GM23248 (cell line): ENCODE measurements at regions not wholly inside any gene's neighbourhood (a gene's known extent, or its start where the extent isn't known, plus 50 kb on each side); places are given as distances from the start of the nearest gene placed in this dataset.

Experiments used
- DNase-seq: peaks from one replicate; pipeline ENCODE4 v3.0.0-alpha.2; 2015
- H2AFZ ChIP-seq: fragments of 200-600 bp; sonication (generic); 2 replicates; pipeline ENCODE4 v1.6.1; 2016; ENCODE audit warnings: antibody characterized with exemption
- H3F3A ChIP-seq: fragments of 200-600 bp; sonication (generic); 2 replicates; pipeline ENCODE4 v1.6.1; 2016; ENCODE audit warnings: mild to moderate bottlenecking, antibody characterized with exemption, mixed run types; ENCODE audit not compliant: insufficient read depth
- H3K27ac ChIP-seq: fragments of 200-600 bp; sonication (generic); 2 replicates; pipeline ENCODE4 v1.5.1; 2016; ENCODE audit warnings: mild to moderate bottlenecking
- H3K27me3 ChIP-seq: fragments of 200-600 bp; sonication (generic); replicated peaks from 2 replicates; pipeline ENCODE4 v1.6.1; 2016; ENCODE audit warnings: mild to moderate bottlenecking; ENCODE audit not compliant: insufficient read depth
- H3K36me3 ChIP-seq: fragments of 200-600 bp; sonication (generic); 2 replicates; pipeline ENCODE4 v1.6.1; 2016; ENCODE audit warnings: low read depth, mild to moderate bottlenecking
- H3K4me1 ChIP-seq: fragments of 200-600 bp; sonication (generic); 2 replicates; pipeline ENCODE4 v1.6.1; 2016; ENCODE audit warnings: mild to moderate bottlenecking; ENCODE audit not compliant: insufficient read depth
- H3K4me2 ChIP-seq: fragments of 200-600 bp; sonication (generic); one replicate; pipeline ENCODE4 v1.6.1; 2016; ENCODE audit warnings: mild to moderate bottlenecking; ENCODE audit not compliant: unreplicated experiment
- H3K4me3 ChIP-seq: fragments of 200-600 bp; sonication (generic); 2 replicates; pipeline ENCODE4 v1.5.1; 2016; ENCODE audit warnings: mild to moderate bottlenecking
- H3K79me2 ChIP-seq: fragments of 200-600 bp; sonication (generic); 2 replicates; pipeline ENCODE4 v1.6.1; 2016; ENCODE audit warnings: mild to moderate bottlenecking; ENCODE audit not compliant: insufficient read depth
- H3K9ac ChIP-seq: fragments of 200-600 bp; sonication (generic); 2 replicates; pipeline ENCODE4 v1.6.1; 2016; ENCODE audit warnings: mild to moderate bottlenecking
- H3K9me2 ChIP-seq: fragments of 200-600 bp; sonication (generic); 2 replicates; pipeline ENCODE4 v1.6.1; 2016; ENCODE audit warnings: mixed run types, mild to moderate bottlenecking, moderate library complexity; ENCODE audit not compliant: insufficient read depth
- H3K9me3 ChIP-seq: fragments of 200-600 bp; sonication (generic); one replicate; pipeline ENCODE4 v1.6.1; 2017; ENCODE audit warnings: low read depth
- H4K20me1 ChIP-seq: fragments of 200-600 bp; sonication (generic); 2 replicates; pipeline ENCODE4 v1.6.0; 2016; ENCODE audit not compliant: insufficient read depth
- EZH2 ChIP-seq: fragments of 200-600 bp; sonication (generic); IDR thresholded peaks from 2 replicates; pipeline ENCODE4 v1.6.1; 2018; ENCODE audit warnings: antibody characterized with exemption, mild to moderate bottlenecking; ENCODE audit not compliant: insufficient read depth, poor library complexity, severe bottlenecking
- EZH2phosphoT487 ChIP-seq: fragments of 200-600 bp; sonication (generic); IDR thresholded peaks from 2 replicates; pipeline ENCODE4 v1.6.1; 2018; ENCODE audit warnings: antibody characterized with exemption, moderate library complexity, mild to moderate bottlenecking, low read depth; ENCODE audit not compliant: insufficient read depth
- WGBS, 2 experiments: methylation state at CpG; one replicate each; pipeline ENCODE4 v1.1.6; 2015 to 2017; ENCODE audit warnings: low lambda C conversion rate in 2 of 2, low coverage in 1 of 2; ENCODE audit errors: missing lambda C conversion rate in 2 of 2; 5-methylcytosine and 5-hydroxymethylcytosine counted together
- in situ Hi-C: fragments of 300-500 bp; cut with MboI; formaldehyde crosslinking; loops from 2 replicates; pipeline ENCODE4 v1.15.0; 2020

- no peaks in the 10 kb centered on the region for H3K36me3 ChIP-seq
- no peak overlapping the region for H3K9ac ChIP-seq
- no peak overlapping the region for H3K4me2 ChIP-seq
- 0 to 12% methylated on average over 2 of the region's 2 CpGs for WGBS, 2 experiments
- no peaks in the 10 kb centered on the region for H3K9me2 ChIP-seq
- H3K27ac ChIP-seq = no peak overlapping the region
- H3K79me2 ChIP-seq = no peaks in the 10 kb centered on the region
- no peaks in the 10 kb centered on the region for H3K4me1 ChIP-seq
- H3K27me3 ChIP-seq = no peaks in the 10 kb centered on the region
- no peak overlapping the region for H2AFZ ChIP-seq
- H3K4me3 ChIP-seq = no peak overlapping the region
- H4K20me1 ChIP-seq = no peaks in the 10 kb centered on the region
- TF ChIP-seq EZH2phosphoT487 = no peak
- TF ChIP-seq EZH2 = no peak
- in situ Hi-C loops = no loop called here
- no peaks in the 10 kb centered on the region for H3F3A ChIP-seq
- DNase-seq = no peak
- H3K9me3 ChIP-seq = no peaks in the 10 kb centered on the region
These were observed 644.3 kb downstream of the CDY2B start for GRCh38 chrY:17235769-17236168.

GRCh38 chrY:17233435-17234109, 646.4 kb downstream of the CDY2B start:
- DNase-seq = no peak
- in situ Hi-C loops = no loop called here
- no peak overlapping the region for H3K4me3 ChIP-seq
- H3K9me2 ChIP-seq = no peaks in the 10 kb centered on the region
- TF ChIP-seq EZH2 (no peak), EZH2phosphoT487 (no peak)
- 0% methylated on average over 3 of the region's 3 CpGs for WGBS, 2 experiments
- no peak overlapping the region for H3K27ac ChIP-seq
- H3K9ac ChIP-seq = no peak overlapping the region
- H3K27me3 ChIP-seq = no peaks in the 10 kb centered on the region
- H2AFZ ChIP-seq = no peak overlapping the region
- H3K79me2 ChIP-seq = no peaks in the 10 kb centered on the region
- H3F3A ChIP-seq = no peaks in the 10 kb centered on the region
- H3K36me3 ChIP-seq = no peaks in the 10 kb centered on the region
- no peaks in the 10 kb centered on the region for H4K20me1 ChIP-seq
- H3K9me3 ChIP-seq = no peaks in the 10 kb centered on the region
- no peaks in the 10 kb centered on the region for H3K4me1 ChIP-seq
- no peak overlapping the region for H3K4me2 ChIP-seq

GRCh38 chrY:17231994-17232393, 648.0 kb downstream of the CDY2B start:
- Histone ChIP-seq H2AFZ (no peak overlapping the region), H3K79me2 (no peaks in the 10 kb centered on the region), H3K4me1 (no peaks in the 10 kb centered on the region), H3K36me3 (no peaks in the 10 kb centered on the region), H3K9ac (no peak overlapping the region), H3K27ac (no peak overlapping the region), H4K20me1 (no peaks in the 10 kb centered on the region), H3K9me2 (no peaks in the 10 kb centered on the region), H3F3A (no peaks in the 10 kb centered on the region), H3K9me3 (no peaks in the 10 kb centered on the region), H3K4me2 (no peak overlapping the region), H3K27me3 (no peaks in the 10 kb centered on the region), H3K4me3 (no peak overlapping the region)
- TF ChIP-seq EZH2phosphoT487 = no peak
- TF ChIP-seq EZH2 = no peak
- WGBS, 2 experiments = 15 to 27% methylated on average over 3 of the region's 3 CpGs
- in situ Hi-C loops = no loop called here
- no peak for DNase-seq

- Histone ChIP-seq H3K4me3 (no peak overlapping the region), H3K9me2 (no peaks in the 10 kb centered on the region), H3K9me3 (no peaks in the 10 kb centered on the region), H3K9ac (no peak overlapping the region), H3K4me1 (no peaks in the 10 kb centered on the region), H4K20me1 (no peaks in the 10 kb centered on the region), H2AFZ (no peak overlapping the region), H3K4me2 (no peak overlapping the region), H3K27me3 (no peaks in the 10 kb centered on the region), H3K27ac (no peak overlapping the region), H3F3A (no peaks in the 10 kb centered on the region), H3K79me2 (no peaks in the 10 kb centered on the region), H3K36me3 (no peaks in the 10 kb centered on the region)
- no peak for DNase-seq
- in situ Hi-C loops = no loop called here
- no peak for TF ChIP-seq EZH2phosphoT487
- no peak for TF ChIP-seq EZH2
- 12 to 13% methylated on average over 1 of the region's 1 CpG for WGBS, 2 experiments
These were observed 656.5 kb downstream of the CDY2B start for GRCh38 chrY:17223502-17223901.
